ENCODE measurements at regions not wholly inside any gene's neighbourhood (a gene's known extent, or its start where the extent isn't known, plus 50 kb on each side); places are given as distances from the start of the nearest gene placed in this dataset.

DNA sequence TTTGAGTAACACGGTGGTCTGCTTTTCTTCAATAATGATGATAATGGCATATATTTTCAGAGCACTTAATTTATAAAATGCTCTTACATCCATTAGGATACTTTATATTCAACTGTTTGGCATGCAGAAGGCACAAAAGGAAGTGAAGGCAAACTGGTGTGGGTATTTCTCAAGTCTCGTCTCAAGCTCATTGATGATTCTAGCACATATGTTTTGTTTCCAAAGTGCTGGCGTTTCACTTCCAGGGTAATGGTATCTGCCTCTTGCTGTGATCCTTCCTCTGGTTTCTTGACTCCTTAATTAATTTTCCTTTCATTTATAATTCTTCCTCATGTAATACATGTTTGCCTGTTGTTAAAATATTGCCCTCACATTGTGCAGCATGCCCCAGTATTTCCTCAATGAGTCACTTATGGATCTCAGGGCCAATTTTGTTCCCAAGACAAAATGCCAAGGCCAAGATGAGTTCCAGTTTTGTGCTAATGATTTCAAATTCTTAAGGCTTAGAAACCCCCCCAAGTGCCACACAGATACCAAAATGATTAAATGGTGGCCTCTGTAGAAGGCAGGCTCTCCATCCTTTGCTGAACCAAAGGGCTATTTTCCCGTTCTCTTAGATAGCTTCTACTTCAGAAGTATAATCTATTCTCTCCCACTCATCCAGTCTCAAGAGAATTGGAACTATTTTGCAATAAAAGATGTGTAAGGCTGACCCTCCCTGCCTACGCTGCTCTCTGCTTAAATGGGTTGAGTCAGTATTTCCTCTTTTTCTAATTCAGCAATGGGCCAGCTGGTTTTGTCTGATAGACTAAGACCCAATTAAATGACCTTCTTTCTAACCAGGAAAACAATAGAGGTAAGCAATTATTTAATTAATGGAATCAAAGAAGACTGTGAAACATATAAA, 171.2 kb downstream of the ZNF365 start:
- peak in 1 of 2 donors; percentile 20 for DNase-seq (ENCODE audit: low read depth in 2 of 2)

DNA sequence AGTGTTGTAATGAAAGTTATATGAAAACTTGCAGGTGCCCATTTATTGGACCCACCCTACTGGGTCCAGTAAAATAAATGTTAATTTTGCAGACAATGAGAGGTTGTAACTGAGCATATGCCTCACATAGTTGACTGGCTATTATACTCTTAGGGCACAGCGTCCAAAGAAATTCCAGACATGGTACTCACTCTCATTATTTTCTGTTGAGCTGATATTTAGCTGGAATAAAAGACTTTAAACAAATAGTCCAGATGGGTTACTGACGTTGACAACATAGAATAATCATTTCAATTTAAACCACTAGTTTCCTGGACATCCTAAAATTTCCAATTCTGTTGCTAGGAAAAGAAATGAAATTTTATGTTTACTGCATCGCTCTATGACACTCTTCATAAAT, 174.5 kb downstream of the ZNF365 start:
- no peak for DNase-seq (ENCODE audit: low read depth in 2 of 2)

DNA sequence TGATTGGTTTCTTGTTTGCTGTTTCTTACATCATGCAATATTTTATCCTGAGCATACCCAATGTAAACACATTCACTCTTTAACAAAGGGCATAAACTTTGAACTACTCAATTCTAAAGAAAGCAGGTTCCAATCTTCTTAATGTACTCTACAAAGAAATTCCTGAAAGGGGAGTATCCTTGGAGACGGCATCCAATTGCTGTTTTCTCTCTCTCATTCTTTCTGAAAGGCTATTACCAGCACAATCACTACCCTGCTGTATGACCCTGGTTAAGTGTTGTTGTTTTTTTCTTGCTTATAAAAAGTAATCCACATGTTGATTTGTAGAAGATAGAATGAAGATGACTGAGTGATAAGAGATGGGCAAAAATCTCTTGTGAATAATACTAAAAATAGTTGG, 176.0 kb downstream of the ZNF365 start:
- no peak for DNase-seq (ENCODE audit: low read depth in 2 of 2)

DNA sequence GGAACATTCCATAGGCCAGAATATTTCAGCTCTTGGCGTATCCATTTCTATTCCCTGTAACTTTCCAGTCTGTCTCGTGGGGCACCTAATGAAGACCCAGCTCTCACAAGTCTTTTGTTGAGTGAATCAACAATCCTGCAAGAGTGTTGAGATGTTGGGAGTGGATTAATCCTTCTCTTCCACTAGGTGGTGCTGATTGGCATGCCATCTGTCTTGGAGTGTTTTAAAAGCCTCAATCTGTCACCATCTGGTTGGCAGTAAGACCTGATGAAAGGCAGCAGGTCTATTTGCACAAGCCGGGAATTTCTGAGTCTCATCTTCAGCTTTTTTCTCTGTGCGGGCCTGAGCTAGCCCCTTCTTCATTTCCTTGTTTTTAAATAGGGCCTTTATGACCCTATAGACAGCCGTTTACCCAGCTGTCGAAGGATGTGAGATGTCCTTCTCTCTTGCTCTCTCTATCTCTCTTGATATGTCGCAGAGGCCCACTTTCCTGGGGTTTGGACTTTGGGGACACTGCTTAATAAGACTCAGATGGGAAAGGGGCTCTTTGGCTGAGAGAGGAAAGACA, 180.5 kb downstream of the ZNF365 start:
- peak; percentile 51 to 67 for DNase-seq (ENCODE audit: low read depth in 2 of 2)

DNA sequence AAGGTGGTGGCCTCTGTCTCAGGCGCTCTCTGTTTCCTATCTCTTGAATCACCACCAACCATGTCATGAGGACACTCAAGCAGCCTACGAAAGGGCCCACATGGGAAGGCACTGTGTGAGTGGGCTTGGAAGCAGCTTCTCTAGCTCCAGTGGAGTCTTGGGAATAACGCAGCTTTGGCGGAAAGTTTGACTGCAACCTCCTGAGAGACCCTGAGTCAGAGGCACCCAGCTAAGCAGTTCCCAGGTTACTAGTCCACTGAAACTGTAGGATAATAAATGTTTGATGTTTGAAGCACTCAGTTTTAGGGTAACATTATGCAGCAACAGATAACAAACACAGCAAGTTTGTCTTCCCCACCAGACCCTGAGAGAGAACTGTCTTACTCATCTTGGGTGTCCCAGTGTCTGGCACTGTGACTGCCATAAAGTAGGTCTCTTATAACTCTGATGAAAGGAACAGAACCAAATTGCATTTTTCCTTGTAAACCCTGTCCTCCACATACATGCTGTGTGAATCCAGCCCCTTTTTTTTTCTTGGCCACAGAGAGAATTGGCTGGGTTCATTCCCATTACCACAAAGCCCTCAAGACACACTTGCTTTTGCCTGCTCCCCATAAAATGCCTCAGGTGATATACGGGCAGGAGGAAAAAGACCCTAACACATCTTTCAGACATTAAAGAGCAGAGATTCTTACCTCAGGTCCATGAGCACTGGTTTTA, 185.5 kb downstream of the ZNF365 start:
- DNase-seq (ENCODE audit: low read depth in 2 of 2), result no peak

DNA sequence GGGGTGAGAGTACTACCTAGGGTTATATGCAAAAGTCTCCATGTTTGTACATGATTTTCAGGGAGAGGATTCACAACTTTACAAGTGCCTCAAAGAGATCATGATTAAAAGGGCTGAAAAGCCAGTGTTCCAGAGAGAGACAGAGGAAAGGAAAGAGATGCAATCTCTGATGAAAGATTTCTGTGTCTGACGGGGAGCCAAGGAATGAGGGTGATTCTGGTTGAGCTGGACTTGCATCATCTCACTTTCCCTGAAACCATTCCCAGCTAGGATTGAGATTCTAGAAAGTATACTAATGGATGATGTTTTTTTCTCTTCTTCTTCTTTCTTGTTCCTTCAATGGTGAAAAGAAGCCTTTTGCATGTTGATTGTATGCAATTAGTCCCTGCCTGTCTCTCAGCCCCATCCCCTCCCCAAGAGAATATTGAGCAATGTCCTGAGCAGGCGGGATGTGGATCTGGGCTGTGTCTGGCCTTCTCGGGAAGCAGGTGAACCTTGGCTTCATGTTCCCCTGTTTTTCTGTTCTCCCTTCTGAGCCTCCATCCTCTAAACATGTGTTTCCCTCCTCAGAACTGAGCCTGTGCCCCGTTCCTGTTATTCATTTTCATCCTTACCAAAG, 186.1 kb downstream of the ZNF365 start:
- peak in 1 of 2 donors; percentile 24 for DNase-seq (ENCODE audit: low read depth in 2 of 2)

DNA sequence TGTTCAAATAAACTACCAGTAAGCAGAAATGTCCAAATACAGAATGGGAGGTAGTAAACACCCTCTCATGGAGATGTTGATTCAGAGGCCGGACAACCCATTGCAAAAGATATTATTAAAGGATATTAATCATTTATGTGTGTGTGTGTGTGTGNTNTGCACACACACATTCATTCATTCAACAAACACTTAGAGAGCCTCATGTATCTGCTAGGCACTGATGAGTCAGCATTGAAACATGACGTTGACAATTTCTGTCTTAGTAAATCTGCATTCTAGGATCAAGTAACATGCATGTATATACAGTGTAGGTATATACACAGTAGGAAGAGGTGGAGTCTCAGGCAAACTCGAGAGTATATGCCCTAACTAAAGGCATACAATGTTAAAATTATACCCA, 187.0 kb downstream of the ZNF365 start:
- no peak for DNase-seq (ENCODE audit: low read depth in 2 of 2)

DNA sequence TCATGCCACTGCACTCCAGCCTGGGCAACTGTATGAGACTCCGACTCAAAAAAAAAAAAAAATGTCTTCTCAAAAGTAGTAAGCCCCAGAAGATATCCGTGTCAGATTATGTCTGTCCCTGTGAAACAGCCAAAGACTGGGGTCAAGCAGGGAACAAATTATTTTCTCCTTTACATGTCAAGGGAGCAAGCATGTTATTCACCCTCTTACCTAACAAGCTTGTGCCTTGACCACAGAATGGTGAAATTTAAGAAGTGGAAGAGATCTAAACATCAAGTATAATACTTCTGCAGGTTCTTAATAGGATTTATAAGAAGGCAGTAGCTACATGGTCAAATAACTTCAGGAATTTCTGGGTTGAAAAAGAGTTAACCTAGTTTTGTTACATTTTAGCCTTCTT, 187.9 kb downstream of the ZNF365 start:
- DNase-seq (ENCODE audit: low read depth in 2 of 2), result no peak

DNA sequence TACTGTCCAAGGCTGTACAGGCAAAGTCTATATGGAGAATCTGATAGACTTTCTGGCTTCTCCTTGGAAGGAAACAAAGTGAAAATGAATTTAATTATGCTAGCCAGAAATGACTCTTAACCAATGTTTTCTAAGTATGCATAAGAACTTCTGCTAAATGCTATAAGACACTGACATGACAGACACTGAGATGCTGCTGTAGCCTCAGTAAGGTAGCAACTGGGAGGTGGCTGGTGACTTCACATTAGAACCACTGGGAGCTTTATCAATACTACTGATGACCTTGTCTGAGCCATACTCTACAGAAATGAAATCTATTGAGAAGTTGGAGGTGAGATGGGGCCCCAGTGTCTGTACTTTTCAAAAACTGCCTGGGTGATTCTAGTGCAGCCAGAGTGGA, 188.6 kb downstream of the ZNF365 start:
- DNase-seq (ENCODE audit: low read depth in 2 of 2), result no peak

DNA sequence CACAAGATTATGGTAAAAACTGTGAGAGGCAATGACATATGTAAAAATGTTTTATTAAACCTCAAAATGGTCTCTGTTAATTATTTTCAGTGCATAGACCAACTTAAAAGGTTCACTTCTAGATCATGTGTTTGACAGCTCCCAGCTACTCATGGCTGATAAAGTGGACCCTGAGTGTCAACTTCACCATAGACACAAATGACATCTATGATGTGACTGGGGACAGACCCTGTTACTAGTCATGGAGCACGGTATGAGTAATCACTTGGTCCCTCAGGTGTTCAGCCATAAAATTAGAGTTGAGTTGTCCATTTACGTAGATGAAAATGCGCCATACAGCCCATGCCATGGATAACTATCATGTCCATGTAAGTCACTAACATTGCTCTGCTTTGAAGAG, 199.8 kb downstream of the ZNF365 start:
- no peak for DNase-seq (ENCODE audit: low read depth in 2 of 2)

DNA sequence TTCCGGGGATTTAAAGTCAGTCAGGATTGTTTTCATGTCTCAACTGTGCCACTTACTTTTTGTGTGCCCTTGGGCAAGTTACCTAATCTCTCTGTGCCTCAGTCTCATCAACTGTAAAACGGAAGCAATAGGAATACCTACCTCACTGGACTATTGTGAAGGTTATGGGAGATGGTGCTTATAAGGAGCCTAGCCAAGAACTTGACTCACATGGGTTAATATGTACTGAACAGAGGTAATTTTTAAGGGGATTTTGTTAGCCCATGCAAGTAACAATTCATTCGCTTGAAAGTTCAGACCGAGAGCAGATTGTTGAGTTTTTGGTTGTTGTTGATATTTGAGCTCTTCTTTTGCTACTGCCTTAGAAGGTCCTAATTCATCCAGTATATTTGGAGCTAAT, 202.9 kb downstream of the ZNF365 start:
- no peak for DNase-seq (ENCODE audit: low read depth in 2 of 2)

DNA sequence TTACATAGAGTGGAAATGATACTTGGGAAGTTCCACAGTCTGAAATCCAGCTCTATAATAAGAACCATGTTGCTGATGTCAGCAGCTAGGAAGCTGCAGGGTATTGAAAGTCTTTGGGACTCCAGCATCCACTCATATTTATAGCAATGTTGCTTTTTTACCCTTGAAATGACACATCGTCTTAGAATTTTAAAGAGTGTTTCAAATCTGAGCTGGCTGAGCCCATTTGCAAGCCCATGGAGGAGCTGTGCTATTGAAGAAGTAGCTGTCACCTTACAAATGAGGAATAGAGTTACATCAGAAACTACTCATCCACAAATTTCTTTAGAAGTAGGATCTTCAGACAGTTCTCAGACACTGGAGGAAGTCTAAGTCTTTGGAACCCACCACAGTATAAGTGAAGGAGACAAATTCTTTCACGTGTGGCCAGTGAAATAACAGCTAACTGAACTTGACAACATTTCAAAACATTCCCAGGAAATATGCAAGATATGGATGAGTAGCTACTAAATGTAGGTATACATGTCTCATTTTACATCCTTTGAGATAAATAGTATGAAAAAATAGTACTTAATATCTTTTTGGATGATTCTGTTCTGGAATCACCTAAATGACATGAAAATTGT, 203.6 kb downstream of the ZNF365 start:
- DNase-seq (ENCODE audit: low read depth in 2 of 2), result no peak

DNA sequence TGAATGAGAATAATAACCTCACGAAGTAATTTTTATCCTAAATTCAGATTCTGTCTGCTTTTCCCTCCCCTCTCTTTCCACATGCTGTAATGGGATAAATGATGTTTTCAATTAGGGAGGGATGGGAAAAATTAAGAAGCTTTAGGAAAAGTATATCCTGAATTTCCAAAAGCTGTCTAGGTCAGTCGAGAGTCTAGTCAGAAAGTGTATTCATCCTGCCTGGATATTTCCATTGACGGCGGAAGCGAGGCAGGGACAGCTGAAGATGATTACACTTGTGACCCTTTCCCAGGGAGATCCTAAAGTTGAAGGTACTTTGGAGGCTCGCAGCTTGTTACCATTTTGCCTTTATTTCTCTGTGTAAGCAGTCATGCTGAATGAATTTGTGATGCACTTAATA, 204.1 kb downstream of the ZNF365 start:
- no peak for DNase-seq (ENCODE audit: low read depth in 2 of 2)

DNA sequence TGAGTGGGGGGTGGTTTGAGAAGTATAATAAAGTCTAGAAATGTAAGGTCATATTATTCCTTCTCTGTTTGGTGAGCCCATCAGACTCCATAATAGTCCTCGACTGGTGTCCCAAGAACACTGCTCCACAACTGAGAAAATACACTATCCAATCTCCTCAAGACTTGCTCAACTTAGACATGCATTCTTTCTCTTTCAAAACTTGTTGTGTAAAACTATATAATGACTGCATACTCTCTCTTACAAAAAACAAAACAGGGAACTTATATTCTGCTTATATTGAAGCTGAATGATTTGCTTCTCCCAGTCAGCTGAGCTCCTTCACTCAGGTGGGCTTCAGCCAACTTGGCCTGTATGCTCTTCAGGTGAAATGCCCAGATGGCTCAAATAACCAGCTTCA, 204.7 kb downstream of the ZNF365 start:
- no peak for DNase-seq (ENCODE audit: low read depth in 2 of 2)

DNA sequence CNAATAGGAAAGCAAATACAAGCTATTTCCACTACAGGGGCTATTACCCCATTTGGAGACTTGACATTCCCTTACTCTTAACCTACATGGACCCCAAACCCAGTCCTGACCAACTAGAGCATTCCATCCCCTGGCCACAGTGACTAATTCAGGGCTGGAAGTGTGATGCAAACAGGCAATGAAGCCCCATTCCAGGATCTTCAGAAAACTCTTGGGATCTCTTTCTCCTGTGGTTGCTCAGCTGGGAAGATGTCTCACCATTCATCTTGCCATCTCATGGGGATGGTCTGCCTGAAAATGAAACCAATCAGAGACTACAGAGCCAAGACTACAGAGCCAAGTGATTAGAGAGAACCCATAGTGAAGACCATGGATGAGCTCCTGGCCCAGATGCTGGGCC, 206.2 kb downstream of the ZNF365 start:
- no peak for DNase-seq (ENCODE audit: low read depth in 2 of 2)

DNA sequence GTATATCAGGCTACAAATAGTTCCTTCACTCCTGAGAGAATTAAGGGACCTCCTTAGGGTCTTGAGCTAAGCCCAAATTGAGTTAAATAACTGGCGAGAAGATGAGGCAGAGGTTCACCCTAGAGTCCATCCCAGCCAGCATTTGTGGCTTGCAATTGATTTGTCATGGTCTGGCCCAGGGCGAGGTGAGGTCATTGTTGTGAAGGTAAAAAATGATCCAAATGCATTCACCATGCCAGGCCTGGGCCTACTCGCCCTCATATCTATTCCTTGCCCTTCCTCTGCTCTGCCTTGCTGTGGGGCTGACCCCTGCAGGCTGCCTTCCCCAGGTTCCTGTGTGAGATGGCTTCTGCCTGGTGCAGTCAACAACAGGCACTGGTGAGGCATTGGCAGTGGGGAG, 207.2 kb downstream of the ZNF365 start:
- no peak for DNase-seq (ENCODE audit: low read depth in 2 of 2)

DNA sequence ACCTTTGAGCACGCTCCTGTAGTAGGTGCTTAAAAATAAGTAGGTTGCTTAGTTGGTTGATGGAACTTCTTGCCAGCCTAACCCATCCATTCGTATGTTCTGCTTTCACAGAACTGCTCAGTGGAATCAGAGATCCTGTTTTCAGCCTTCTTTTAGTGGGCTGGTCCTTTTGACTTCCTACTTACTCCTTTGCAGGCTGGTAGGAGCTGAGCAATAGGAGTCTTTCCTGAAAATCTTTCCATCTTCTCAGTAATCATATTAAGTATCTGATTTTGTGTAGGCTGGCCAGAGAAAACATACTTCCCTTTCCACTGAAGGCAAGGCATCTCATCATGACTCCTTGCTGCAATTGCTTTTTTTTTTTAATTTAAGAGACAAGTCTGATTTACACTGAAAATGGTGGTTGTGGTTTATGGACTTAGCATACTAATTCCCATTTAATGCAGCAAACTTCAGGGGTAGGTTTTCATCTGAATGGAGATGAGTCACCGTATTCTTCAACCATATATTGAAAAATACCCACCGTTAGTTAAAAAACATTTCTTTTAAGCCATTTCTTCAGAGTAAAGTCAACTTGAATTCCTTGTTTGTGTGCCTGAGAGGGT, 208.0 kb downstream of the ZNF365 start:
- DNase-seq (ENCODE audit: low read depth in 2 of 2), result no peak

DNA sequence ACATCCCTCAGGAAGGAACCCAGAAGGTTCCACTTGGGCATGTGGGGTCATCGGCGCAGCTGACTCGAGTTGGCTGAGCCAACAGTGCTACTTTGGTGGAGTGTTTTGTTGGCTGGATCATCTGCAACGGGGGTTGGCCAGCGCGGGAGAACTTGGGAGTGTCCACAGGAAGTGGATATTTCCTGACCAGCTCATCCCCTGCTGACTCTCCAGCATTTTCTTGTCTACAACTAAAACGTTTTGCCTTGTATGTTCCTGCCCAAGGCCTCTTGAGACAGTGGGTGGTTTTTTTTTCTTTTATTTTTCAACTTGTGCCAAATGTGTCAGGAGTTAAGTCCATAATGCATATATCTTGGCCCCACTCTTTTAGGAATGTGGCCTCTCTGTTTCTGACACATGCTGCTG, 208.6 kb downstream of the ZNF365 start:
- peak; percentile 57 to 92 for DNase-seq (ENCODE audit: low read depth in 2 of 2)

DNA sequence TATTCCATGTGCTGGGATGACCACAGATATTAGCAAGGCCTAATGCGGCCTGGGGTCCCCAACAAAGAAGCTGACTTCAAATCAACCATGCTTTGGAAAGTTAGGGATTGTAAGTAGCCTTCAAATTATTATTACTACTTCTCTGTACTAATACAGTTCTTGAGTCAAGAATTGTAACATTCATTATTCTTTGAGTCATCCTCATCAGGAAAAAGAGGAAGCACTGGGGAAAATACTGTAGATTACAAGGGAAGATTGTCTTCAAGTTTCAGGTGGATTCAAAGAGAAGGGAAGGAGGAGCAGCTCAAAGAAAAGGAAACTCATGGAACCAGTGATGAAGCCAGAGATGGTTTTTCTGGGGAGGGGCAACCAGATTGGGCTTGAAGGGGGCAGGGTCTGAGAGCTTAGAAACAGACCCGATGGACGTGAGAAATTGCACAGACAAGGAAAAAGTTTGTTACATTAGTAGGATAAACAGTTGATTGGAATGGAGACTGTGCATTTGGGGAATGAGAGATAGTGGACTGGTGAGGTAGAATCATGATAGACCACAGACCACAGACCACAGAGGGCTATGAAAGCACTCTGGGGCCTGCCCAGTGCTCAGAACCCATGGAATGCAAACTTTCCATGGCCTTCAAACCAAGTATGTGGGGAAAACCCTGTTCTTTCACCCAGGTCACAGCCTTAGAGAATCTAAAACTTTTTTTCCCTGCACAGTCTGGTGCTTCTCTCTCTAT, 209.9 kb downstream of the ZNF365 start:
- DNase-seq (ENCODE audit: low read depth in 2 of 2), result peak in 1 of 2 donors; percentile 14

DNA sequence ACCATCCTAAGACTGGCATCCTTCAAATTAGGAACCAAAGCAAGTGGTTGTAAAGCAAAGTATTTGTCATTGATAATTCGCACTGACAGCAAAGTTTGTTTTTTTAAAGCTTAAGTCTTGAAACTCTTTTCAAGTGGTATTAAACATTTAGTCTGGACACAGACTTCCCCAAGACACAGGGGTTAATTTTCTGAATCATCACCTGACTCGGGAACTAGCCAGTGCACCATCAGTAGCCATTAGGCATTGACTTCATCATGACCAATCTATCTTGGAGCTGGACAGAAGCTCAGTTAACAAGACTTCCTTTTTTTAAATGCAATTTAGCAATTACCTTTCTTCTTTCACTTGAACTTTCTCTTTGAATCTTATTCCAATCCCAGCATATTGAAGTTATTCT, 210.6 kb downstream of the ZNF365 start:
- no peak for DNase-seq (ENCODE audit: low read depth in 2 of 2)

All from lung microvascular endothelial cell (primary cell).